ENCODE measurements at regions not wholly inside any gene's neighbourhood (a gene's known extent, or its start where the extent isn't known, plus 50 kb on each side); places are given as distances from the start of the nearest gene placed in this dataset.

- no peak for DNase-seq
These were observed 66.0 kb upstream of the ZFAND5 start for GRCh38 chr9:72431036-72431435.

DNA sequence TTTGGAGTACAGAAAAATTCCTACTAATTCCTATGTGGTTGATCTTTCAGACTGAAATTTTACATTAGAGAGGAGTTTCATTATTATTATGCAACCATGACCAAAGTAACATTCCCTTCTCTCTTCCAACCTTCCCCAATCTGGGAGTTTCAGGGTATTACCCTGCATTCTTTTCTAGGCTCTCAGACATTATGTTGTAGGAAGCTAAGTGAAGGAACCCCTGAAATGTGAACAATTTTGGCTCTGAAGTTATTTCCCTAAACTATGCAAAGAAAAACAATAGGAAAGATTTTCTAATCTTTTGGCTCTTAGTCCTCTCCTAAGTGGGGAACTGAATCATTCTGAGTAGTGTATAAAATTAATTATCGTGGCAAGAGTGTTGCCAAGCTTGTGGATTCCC lies 63.3 kb upstream of the ZFAND5 start:
- no peak for DNase-seq

- DNase-seq, result no peak
These were observed 62.8 kb upstream of the ZFAND5 start for GRCh38 chr9:72427801-72428200.

GRCh38 chr9:72424131-72424530 lies 59.1 kb upstream of the ZFAND5 start:
- no peak for DNase-seq

- DNase-seq, result no peak
These were observed 57.2 kb upstream of the ZFAND5 start for GRCh38 chr9:72422214-72422613.

GRCh38 chr9:72420783-72421182 lies 55.8 kb upstream of the ZFAND5 start:
- DNase-seq, result no peak

DNA sequence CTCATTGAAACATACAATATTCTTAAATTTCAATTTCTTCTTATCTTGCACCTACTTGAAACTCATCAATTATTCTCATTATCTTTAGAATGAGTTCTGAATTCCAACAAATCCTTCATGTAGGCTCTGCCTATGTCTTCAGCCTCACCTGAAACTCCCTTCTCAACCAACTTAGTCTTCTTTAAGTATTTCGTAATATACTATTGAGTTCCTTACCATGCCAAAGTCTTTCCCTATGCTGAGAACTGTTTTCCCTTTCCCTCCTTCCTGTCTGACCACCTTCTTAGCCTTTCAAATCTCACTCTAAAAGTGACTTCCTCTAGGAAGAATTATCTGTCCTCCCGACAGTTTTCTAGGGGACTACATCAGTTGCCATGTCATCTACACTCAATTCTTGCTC lies 50.9 kb upstream of the ZFAND5 start:
- no peak for DNase-seq

GRCh38 chr9:72415163-72415562 lies 50.2 kb upstream of the ZFAND5 start:
- no peak for DNase-seq

All from NCI-H1436 (cell line).